Anterior cingulate cortex (tissue), 58 donors: ENCODE measurements at regions not wholly inside any gene's neighbourhood (a gene's known extent, or its start where the extent isn't known, plus 50 kb on each side); places are given as distances from the start of the nearest gene placed in this dataset.
A peak's percentile ranks its signal among the peaks of the same experiment; 100 is the strongest.
"Not testable (repeated sequence)": the region's sequence is repeated elsewhere in the genome, so short reads cannot be mapped to it uniquely, and the experiment has no call there.

Experiments
- DNase-seq, 58 donors: peaks; one replicate each; lab custom pipeline; 2025; lab: John Stamatoyannopoulos, UW

DNA sequence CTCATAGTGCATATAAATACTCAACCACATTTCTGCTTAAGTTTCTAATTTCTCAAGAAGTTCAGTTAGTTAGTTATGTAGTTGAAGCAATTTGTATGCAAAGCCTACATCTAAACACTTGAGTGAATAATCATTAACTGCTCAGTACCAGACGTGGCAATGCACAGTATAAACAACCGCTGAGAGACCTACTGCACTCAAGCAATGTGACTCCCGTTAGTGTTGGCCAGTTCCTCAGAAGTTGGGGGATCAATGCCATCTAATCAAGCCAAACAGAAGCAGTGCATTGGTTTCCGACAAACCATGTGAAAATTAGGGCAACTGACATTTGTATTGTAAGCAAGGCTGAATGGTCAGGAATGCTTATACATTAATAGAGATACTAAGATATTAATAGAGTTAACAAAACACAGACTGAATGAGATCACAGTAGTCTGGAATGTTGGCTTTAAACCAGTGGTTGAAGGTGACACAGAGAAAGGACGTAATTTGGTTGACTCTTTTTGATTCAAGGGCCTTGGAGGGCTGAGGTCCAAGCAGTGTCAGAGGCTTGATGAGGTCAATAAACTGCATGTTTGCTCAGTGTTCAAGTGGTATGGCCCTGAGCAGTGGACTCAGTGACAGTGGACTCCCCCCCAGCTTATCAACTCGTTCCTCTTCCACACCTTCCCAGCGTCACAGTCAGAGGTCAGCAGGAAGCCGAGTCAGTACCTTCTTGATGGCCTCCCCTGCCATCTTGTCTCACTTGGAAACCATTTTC, 255.5 kb downstream of the CTH start:
- no peak for DNase-seq

DNA sequence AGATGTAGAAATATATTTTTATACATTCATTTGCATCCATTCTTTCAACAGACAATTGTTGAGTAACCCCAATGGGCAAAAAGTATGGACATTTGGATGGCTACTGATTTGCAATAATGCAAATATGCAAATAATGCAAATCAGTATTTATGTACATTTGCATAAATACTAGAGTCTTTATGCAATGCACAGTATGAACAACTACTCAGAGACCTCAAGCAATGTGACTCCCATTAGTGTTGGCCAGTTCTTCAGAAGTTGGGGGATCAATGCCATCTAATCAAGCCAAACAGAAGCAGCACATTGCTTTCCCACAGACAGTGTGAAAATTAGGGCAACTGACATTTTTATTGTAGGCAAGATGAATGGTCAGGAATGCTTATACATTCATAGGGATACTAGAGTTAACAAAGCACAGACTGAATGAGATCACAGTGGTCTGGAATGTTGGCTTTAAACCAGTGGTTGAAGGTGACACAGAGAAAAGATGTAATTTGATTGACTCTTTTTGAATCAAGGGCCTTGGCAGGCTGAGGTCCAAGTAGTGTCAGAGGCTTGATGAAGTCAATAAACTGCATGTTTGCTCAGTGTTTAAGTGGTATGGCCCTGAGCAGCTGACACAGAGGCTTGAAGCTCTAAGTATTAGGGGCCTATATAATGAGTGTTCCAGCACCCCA, 256.6 kb downstream of the CTH start:
- DNase-seq: no peak

GRCh38 chr1:70671006-70671405, 259.9 kb downstream of the CTH start:
- no peak for DNase-seq

DNA sequence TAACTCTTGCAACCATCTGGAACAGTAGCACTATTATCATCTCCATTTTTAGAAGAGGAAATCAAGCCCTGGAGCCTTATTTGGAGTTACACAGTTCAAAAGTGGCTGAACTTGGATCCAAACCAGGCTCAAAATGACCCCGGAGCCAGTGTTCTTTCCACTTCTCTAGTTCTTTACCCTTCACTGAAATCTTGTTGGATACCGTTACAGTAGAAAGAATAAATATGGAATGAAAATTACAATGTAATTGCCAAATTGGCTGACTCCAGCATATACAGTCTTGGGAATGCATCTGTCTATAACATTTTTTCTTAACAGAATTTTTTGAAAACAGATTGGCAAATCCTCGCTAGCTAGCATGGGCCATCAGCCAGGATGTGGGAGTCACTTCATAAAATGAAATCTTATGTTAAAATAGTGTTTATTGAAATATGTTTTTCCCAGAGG, 261.4 kb downstream of the CTH start:
- DNase-seq: peak in 4 of 58 donors; percentile 3 to 9 (median 6)

DNA sequence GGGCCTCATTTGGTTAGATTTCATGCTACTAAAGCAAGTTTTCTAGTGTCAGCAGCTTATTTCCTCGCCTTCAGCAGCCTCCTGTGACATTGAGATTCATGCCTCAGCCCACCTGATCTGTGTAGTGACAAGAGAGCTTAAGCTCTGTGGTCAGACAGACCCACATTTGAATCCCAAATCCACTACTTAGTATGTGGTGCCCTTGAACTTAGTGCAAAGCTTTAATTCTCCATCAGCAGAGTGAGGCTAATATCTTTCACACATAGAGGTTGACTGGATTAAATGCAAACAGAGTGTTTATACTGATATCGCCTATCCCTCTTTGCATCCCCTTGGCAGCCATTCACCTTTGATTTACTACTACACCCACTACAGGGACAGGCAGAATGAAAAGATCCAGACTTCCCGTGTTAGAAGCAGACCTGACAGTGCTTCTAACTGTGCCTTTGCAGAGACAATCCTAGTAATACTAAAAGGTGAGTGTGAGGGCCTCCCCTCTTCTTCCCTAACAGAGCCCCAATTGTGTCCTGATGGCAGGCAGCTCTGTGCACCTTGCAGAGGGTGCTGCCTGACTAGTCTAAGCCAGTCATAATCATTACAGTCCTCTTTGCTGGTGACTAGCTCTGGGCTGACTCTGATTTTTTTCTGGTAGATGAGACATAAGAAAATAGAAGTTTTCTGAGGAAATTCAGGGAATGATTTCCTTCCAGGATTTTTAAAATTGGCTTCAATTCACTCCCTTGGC, 264.0 kb downstream of the CTH start:
- DNase-seq: no peak

DNA sequence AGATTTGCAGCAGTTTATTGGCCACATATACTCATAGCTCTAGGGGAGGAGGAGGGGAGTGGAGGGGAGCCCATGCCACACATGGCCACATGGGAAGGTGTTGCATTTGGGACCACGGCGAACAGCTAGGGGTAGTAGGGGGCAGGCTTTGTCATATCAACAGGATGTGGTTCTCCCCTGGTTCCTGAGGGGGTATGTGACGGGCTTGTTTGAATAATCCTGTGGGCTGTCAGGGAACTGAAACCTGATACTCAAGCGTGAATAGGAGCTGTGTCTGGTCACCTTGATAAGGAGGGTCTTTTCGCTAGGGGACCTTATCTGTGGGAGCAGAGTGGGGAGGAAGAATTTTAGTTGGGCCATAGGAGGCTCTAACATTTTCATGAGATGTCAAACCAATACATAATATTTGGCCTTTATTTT, 264.7 kb downstream of the CTH start:
- DNase-seq: no peak

DNA sequence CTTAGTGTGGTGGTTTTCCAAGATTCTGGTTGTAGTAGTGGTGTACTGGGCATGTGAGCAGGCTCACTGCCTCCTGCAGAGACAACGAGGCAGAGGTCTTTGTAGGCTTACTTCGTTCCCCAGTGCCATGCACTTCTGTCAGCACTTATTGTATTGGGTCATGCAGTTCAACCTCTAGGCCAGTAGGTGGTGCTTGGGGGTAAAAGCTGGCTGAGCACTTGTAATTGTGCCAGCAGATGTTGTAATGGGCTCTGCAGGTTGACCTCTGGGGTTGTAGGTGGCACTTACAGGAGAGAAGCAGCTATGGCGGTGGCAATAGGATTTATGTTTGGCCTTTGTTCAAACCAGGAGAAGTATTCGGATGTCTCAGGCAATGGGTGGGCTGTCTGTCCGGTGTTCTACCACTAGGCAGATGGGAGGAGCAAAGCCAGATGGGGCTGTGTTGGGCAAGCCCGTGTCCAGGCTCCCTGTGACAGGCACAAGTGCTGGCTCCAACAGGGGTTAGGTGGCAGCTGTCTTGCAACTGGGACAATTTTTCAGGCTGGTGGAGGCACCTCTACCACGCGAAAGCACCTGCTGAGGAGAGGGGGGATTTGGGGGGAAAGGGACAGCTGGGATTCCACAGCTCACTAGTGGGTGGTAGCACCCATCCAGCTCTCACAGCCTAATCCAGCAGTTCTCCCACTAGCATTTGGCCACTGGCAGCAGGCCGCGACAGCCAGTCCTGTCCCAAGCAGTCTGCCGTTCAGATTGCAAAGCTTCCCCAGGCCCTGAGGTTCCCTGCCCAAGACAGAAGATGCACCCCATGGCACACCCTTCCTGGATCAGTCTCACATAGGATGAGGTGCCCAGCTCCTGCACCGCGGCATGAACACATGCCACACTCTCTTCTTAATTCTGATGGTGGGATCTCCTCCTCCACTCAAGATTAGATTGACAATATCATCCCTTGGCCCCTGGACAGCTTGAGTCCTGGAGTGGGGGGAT, 274.5 kb downstream of the CTH start:
- DNase-seq: peak in 11 of 58 donors; percentile 3 to 36 (median 5)

GRCh38 chr1:70688580-70688979, 277.5 kb downstream of the CTH start:
- no peak for DNase-seq

DNA sequence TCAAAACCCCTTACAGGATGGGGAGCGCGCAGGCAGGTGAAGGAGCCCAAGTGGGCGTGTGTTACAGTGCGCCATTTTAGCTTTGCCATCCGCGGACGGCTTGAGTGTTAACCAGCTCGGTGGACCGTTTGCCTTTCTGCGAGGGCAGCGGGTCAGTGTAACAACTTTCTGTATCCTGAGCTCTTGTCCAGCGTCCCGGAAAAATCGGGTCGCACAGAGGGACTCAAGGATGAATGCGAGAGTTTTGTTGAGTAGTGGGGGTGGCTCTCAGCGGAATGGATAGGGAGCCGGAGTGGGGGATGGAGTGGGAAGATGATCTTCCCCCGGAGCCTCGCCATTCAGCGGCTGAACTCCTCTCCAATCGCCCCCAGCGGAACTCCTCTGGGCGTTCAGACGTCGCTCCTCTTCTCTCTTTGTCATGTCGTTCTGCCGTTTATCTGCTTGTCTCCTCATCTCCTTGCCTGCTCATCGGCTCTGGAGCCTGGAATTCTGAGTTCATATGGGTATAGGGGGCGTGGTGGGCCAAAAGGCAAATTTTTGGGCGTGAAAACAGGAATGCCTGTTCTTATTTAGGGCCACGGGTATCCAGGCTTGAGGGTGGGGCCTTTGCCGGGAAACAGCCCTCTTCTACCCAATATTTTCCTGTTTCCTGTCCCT, 295.4 kb downstream of the CTH start:
- peak in 3 of 58 donors; percentile 0 to 1 (median 0) for DNase-seq

DNA sequence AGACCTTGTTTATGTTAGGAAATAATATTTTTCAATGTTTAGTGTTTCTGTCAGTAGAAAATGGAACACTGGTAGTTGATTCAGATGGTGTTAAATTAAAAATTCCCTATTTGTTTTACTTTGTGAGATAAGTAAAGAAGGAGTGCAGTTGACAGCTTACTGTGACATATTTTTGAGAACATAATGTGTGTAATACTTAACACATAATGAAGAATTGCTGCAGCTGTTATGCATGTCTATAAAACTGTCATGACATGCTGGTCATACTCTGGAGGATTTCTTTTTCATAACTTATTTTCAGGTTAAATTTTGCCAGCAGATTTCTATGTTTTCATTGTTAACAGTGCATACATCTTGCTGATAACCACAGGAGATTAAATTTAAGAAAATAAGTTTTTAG, 296.1 kb downstream of the CTH start:
- no peak for DNase-seq

- DNase-seq: no peak
These were observed 303.1 kb downstream of the CTH start for GRCh38 chr1:70714149-70714548.

GRCh38 chr1:70717211-70717610, 306.1 kb downstream of the CTH start:
- no peak for DNase-seq

- no peak for DNase-seq
These were observed 306.6 kb downstream of the CTH start for GRCh38 chr1:70717656-70718055.

DNA sequence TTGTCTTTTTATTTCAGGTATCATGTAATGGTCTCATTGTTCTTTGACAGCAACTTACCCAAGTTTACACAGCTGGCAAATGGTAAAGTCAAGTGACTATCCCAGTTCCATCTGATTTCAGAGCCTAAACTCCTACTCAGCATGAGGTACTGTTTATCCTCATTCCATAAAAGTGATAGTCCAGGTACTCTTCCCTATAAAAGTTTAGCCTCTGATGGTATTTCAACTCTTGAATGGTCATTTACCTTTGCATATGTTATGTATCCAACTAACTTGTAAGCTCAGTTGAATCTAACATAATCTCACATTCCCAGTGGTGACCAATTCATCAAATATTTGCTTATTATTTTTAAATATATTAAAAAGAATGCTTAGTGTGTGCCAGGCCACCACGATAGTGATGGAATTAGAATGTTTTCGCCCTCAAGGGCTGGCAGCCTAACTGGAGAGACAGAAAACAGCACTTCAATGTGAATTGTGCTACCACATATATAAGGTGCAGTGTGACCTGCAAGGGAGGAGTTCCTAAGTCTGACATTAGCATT, 307.1 kb downstream of the CTH start:
- no peak for DNase-seq

GRCh38 chr1:70719154-70719553, 308.1 kb downstream of the CTH start:
- no peak for DNase-seq

DNA sequence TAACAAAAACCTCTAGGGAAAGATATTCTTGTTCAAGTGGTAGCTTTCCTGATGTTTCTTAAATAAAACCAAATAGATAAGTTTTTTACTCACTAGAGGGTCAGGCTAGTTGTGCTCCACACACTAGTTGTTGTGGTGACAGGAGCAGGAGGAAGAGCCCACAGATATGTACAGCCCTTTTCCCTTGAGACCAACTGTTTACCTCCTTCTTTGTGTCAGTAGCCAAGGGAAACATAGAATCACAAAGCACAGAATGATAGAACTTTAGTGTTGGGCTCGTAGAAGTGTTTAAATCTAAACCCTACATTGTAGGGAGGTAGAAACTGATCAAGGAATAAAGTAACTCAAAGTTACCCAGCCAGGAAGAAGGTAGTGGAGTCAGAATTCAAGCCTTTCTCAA, 309.0 kb downstream of the CTH start:
- DNase-seq: no peak

- no peak for DNase-seq
These were observed 309.5 kb downstream of the CTH start for GRCh38 chr1:70720521-70720920.

DNA sequence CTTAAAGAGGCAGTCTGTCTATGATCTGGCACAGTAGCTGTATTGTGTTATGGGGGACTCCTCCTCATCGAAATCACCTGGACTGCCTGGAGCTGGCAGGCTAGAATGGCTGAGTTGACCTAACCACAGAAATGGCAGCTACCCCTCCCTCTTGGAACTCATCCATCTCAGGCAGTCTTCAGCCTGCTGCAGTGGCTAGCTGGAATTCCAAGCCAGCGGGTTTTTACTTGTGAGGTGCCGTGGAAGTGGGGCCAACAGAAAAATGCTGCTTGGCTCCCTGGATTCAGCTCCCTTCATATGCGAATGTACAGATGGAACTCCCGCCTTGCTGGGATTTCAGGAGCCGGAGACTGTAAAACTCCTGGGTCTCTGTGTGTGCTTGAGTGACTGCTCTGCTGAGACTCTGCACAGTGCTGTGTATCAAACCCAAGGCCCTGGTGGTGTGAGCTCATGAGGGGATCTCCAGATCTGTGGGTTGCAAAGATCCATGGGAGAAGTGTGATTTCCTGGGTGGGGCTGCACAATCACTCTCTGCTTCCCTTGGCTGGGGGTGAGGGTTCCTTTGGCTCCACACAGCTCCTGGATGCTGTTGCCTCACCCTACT, 316.9 kb downstream of the CTH start:
- no peak for DNase-seq

GRCh38 chr1:70736518-70736917, 311.1 kb downstream of the PTGER3 start:
- DNase-seq: not testable (repeated sequence)
